ENCODE measurements at regions not wholly inside any gene's neighbourhood (a gene's known extent, or its start where the extent isn't known, plus 50 kb on each side); places are given as distances from the start of the nearest gene placed in this dataset.

DNA sequence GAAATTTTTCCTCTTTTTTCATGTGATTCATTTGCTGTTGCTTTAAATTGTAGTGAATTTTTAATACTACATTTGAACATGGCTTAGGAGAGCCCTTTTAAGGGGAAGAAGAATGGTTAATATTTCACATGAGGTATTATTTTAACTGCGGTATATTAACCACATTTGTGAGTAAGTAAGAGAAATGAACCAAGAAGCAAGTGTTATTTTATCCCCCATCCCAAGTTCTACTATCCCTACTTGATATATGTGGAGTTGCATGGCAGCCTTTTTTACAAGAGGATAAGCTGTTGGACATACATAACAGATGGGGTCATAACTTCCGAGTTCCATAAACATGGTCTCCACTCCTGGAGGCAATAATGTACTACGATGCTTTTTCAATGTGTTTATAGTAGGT lies 623.3 kb downstream of the LRFN5 start:
- TF ChIP-seq EZH2phosphoT487 (IDR thresholded peaks at IDR 0.05; ENCODE audit: borderline replicate concordance, low read length), result no peak
- no peak for TF ChIP-seq EZH2 (IDR thresholded peaks at IDR 0.05; ENCODE audit: low read length, unreplicated experiment)
- TF ChIP-seq, protein P1, sequence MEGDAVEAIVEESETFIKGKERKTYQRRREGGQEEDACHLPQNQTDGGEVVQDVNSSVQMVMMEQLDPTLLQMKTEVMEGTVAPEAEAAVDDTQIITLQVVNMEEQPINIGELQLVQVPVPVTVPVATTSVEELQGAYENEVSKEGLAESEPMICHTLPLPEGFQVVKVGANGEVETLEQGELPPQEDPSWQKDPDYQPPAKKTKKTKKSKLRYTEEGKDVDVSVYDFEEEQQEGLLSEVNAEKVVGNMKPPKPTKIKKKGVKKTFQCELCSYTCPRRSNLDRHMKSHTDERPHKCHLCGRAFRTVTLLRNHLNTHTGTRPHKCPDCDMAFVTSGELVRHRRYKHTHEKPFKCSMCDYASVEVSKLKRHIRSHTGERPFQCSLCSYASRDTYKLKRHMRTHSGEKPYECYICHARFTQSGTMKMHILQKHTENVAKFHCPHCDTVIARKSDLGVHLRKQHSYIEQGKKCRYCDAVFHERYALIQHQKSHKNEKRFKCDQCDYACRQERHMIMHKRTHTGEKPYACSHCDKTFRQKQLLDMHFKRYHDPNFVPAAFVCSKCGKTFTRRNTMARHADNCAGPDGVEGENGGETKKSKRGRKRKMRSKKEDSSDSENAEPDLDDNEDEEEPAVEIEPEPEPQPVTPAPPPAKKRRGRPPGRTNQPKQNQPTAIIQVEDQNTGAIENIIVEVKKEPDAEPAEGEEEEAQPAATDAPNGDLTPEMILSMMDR (conservative IDR thresholded peaks at IDR 0.05; ENCODE audit: low read depth, low read length), result no peak

Data from PC-3 (cell line).